ENCODE measurements at regions not wholly inside any gene's neighbourhood (a gene's known extent, or its start where the extent isn't known, plus 50 kb on each side); places are given as distances from the start of the nearest gene placed in this dataset.

- no peak for FAIRE-seq
- no peak for DNase-seq (ENCODE audit: insufficient read length, low spot score)
Measured at GRCh38 chr3:127132876-127133275, 60.1 kb upstream of the PRR23E start.

GRCh38 chr3:127133971-127134370 lies 59.0 kb upstream of the PRR23E start:
- no peak for DNase-seq (ENCODE audit: insufficient read length, low spot score)

GRCh38 chr3:127134466-127134865 lies 58.5 kb upstream of the PRR23E start:
- no peak for FAIRE-seq
- no peak for DNase-seq (ENCODE audit: insufficient read length, low spot score)

More at GRCh38 chr3:127133971-127134370, 59.0 kb upstream of the PRR23E start:
- FAIRE-seq, result no peak

- DNase-seq (ENCODE audit: insufficient read length, low spot score) (no peak), FAIRE-seq (no peak)
Measured at GRCh38 chr3:127134887-127135240, 58.1 kb upstream of the PRR23E start.

- no peak for FAIRE-seq
- DNase-seq (ENCODE audit: insufficient read length, low spot score), result no peak
Measured at GRCh38 chr3:127135241-127136023, 57.5 kb upstream of the PRR23E start.

GRCh38 chr3:127136024-127136600 lies 56.8 kb upstream of the PRR23E start:
- no peak for FAIRE-seq
- DNase-seq (ENCODE audit: insufficient read length, low spot score), result no peak

- FAIRE-seq (no peak), DNase-seq (ENCODE audit: insufficient read length, low spot score) (no peak)
Measured at GRCh38 chr3:127136706-127137105, 56.2 kb upstream of the PRR23E start.

GRCh38 chr3:127137113-127137512 lies 55.8 kb upstream of the PRR23E start:
- DNase-seq (ENCODE audit: insufficient read length, low spot score), result no peak

GRCh38 chr3:127137757-127138536 lies 55.0 kb upstream of the PRR23E start:
- FAIRE-seq, result no peak
- no peak for DNase-seq (ENCODE audit: insufficient read length, low spot score)

More at GRCh38 chr3:127137113-127137512, 55.8 kb upstream of the PRR23E start:
- no peak for FAIRE-seq

GRCh38 chr3:127139601-127140500 lies 53.1 kb upstream of the PRR23E start:
- DNase-seq (ENCODE audit: insufficient read length, low spot score), result no peak

GRCh38 chr3:127140501-127141460 lies 52.1 kb upstream of the PRR23E start:
- DNase-seq (ENCODE audit: insufficient read length, low spot score) (no peak), FAIRE-seq (no peak)

More at GRCh38 chr3:127139601-127140500, 53.1 kb upstream of the PRR23E start:
- FAIRE-seq, result no peak

GRCh38 chr3:127141921-127142730 lies 50.8 kb upstream of the PRR23E start:
- no peak for FAIRE-seq

More at GRCh38 chr3:127141921-127142730, 50.8 kb upstream of the PRR23E start:
- no peak for DNase-seq (ENCODE audit: insufficient read length, low spot score)
